ENCODE measurements at regions not wholly inside any gene's neighbourhood (a gene's known extent, or its start where the extent isn't known, plus 50 kb on each side); places are given as distances from the start of the nearest gene placed in this dataset.
A peak's percentile ranks its signal among the peaks of the same experiment; 100 is the strongest.

DNA sequence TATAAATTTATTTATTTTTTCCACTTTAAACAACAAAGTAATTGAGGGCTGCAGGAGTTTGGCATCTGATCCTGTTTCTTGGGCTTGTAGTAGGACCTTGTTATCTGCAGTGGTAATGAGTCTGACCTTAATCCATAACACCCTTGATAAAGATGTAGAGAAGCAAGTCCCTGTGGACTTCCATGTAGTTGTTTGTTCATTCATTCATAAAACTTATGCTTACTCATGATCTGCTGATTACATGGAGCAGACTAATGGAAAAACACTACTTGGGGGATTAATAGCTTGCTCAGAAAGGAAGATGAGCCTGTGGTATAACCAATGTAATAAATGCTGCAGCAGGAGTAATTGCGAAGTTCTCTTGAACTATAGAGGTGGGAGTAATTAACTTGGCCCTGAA, 271.5 kb upstream of the TBL1XR1 start:
- TF ChIP-seq, protein P1, sequence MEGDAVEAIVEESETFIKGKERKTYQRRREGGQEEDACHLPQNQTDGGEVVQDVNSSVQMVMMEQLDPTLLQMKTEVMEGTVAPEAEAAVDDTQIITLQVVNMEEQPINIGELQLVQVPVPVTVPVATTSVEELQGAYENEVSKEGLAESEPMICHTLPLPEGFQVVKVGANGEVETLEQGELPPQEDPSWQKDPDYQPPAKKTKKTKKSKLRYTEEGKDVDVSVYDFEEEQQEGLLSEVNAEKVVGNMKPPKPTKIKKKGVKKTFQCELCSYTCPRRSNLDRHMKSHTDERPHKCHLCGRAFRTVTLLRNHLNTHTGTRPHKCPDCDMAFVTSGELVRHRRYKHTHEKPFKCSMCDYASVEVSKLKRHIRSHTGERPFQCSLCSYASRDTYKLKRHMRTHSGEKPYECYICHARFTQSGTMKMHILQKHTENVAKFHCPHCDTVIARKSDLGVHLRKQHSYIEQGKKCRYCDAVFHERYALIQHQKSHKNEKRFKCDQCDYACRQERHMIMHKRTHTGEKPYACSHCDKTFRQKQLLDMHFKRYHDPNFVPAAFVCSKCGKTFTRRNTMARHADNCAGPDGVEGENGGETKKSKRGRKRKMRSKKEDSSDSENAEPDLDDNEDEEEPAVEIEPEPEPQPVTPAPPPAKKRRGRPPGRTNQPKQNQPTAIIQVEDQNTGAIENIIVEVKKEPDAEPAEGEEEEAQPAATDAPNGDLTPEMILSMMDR (IDR thresholded peaks at IDR 0.05; ENCODE audit: unreplicated experiment in 3 of 3), result no peak
- Mint-ChIP-seq H3K36me3 (ENCODE audit: low read depth) (no peaks in the 10 kb centered on the region), H3K9me3 (no peaks in the 10 kb centered on the region), H3K4me1 (peaks cover 39% of the 10 kb centered on the region), H3K4me3 (no peak overlapping the region), H3K27ac (peak overlapping the region in 1 of 3 experiments; percentile 10), H3K27me3 (ENCODE audit: low read depth) (no peaks in the 10 kb centered on the region)

DNA sequence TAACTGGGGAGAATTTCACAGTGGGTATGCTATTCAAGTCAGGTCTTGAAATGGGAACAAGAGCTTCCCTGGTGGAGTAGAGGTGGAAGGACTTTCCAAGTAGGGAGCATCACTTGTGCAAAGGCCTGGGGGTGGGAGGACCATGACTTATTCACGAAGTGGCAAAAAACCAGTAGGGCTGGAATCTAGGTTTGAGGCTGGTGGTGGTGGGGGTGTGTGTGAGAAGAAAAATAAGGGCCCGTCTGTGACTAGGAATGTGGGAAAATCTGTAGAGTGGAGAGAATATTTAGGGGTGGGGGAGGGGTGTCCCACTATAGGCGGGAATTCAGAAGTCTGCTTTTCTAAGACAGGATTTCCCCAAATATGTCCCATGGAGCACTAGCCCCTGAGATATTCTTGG, 271.9 kb upstream of the TBL1XR1 start:
- TF ChIP-seq, protein P1 (IDR thresholded peaks at IDR 0.05; ENCODE audit: unreplicated experiment in 3 of 3), result no peak
- no peaks in the 10 kb centered on the region for H3K36me3 Mint-ChIP-seq (ENCODE audit: low read depth)
- no peaks in the 10 kb centered on the region for H3K27me3 Mint-ChIP-seq (ENCODE audit: low read depth)
- no peak overlapping the region for H3K4me3 Mint-ChIP-seq
- peak overlapping the region in 1 of 3 experiments; percentile 10 for H3K27ac Mint-ChIP-seq
- peaks cover 35% of the 10 kb centered on the region for H3K4me1 Mint-ChIP-seq
- H3K9me3 Mint-ChIP-seq, result no peaks in the 10 kb centered on the region

DNA sequence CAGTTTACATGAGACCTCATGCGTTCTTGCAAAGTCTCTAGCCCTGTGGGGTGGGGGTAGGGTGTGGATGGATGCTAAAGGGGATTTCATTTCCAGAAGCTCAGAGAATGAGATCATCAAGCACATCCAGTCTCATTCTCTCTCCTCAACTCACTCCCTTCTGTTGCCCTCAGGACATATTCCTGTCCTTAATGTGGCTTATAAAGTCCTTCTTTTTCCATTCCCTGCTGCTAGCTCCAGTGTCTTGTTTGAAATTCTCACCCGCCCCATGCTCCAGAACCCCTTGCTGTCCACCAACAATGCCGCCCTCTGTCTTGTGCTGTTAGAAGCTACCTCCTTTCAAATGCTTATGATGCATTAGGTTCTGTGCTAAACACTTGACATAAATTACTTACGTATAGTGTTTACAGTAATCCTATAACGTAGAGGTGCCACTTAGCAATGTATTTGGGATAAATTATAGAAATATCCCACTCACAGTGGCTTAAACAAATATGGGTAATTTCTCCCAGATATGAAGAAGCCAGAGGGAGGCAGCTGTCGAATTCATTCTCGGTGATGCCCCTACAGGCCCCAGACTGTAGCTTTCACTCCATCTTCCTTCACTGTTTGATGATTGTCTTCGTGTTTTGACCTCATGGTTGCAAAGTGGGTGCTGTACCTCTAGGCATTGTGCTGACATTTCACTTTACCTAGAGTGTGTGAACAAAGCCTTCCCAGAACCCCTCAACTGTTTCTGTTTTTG, 273.1 kb upstream of the TBL1XR1 start:
- H3K27ac Mint-ChIP-seq, result peak overlapping the region in 2 of 3 experiments; percentile 37 to 74
- no peaks in the 10 kb centered on the region for H3K27me3 Mint-ChIP-seq (ENCODE audit: low read depth)
- H3K4me1 Mint-ChIP-seq, result peaks cover 26% of the 10 kb centered on the region
- H3K4me3 Mint-ChIP-seq, result no peak overlapping the region
- TF ChIP-seq, protein P1 (IDR thresholded peaks at IDR 0.05; ENCODE audit: unreplicated experiment in 3 of 3), result no peak
- no peaks in the 10 kb centered on the region for H3K36me3 Mint-ChIP-seq (ENCODE audit: low read depth)
- H3K9me3 Mint-ChIP-seq, result no peaks in the 10 kb centered on the region

DNA sequence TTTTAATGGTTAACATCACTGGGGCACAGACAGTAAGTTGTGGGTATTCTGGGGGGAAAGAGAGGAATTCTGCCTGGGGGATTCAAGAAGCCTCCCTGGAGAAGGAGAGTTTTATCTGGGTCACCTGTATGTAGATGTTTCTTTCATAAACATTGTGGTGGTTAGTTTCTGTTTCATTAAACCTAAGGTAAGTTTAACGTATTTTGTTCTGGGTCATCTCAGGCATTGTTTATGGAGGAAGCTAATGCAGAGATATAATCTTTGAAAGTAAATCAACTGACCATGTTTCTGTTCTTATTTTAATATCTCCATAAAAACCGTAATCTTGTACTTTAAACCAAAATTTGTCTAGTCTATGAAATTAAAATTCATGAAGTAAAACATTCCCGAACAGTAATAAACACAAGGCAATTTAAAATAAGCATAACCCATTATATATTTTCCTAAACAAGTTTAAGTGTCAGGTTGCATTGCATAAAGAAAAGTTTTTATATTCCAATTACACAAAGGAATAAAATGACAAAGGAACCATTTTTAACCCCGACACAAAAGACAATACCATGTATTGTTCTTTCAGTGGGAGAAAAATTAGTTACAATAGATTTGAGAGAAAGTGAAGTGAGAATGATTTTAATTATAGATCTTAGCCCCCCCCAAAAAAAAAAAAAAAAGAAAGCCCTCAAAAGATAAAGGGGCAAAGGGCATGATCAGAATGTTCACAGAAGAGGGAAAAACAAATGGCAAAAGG, 274.6 kb upstream of the TBL1XR1 start:
- TF ChIP-seq, protein P1 (IDR thresholded peaks at IDR 0.05; ENCODE audit: unreplicated experiment in 3 of 3), result no peak
- H3K9me3 Mint-ChIP-seq, result no peaks in the 10 kb centered on the region
- H3K4me3 Mint-ChIP-seq, result no peak overlapping the region
- no peaks in the 10 kb centered on the region for H3K27me3 Mint-ChIP-seq (ENCODE audit: low read depth)
- no peaks in the 10 kb centered on the region for H3K36me3 Mint-ChIP-seq (ENCODE audit: low read depth)
- H3K4me1 Mint-ChIP-seq, result peaks cover 27% of the 10 kb centered on the region
- H3K27ac Mint-ChIP-seq, result peak overlapping the region in 1 of 3 experiments; percentile 31

DNA sequence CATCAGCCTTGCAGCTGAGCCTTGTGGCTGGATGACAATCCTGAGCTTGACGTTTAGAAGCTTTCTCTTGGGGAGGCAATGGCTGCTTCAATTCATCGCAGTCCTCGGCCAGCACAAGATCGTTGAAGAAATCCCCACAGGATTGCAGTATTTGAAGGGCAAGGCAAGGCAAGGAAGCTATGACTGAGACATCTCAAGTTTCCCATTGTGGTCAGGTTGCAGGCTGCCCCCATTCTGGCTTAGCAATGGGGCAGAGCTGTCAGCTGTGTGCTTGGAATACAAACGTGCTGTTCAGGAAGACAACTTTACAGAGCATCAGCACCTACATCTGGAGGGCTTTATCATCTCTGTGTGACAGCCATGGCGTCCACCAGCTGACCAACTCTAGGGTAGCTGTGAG, 275.9 kb upstream of the TBL1XR1 start:
- TF ChIP-seq, protein P1 (IDR thresholded peaks at IDR 0.05; ENCODE audit: unreplicated experiment in 3 of 3), result no peak
- Mint-ChIP-seq H3K27ac (peak overlapping the region in 2 of 3 experiments; percentile 2 to 37), H3K27me3 (ENCODE audit: low read depth) (no peaks in the 10 kb centered on the region), H3K4me1 (peaks cover 34% of the 10 kb centered on the region), H3K36me3 (ENCODE audit: low read depth) (no peaks in the 10 kb centered on the region), H3K9me3 (no peaks in the 10 kb centered on the region), H3K4me3 (no peak overlapping the region)

Data from nephron (organoid).